GM10248 (cell line): ENCODE measurements at regions not wholly inside any gene's neighbourhood (a gene's known extent, or its start where the extent isn't known, plus 50 kb on each side); places are given as distances from the start of the nearest gene placed in this dataset.

Source experiments
- CTCF ChIA-PET: fragments of 300-600 bp; sonication (Branson Sonifier 250); formaldehyde crosslinking; extraction: SDS; loops from one replicate; lab custom pipeline; 2021; ENCODE audit warnings: antibody characterized with exemption; lab: Yijun Ruan, JAX
- POLR2A ChIA-PET: fragments of 350-650 bp; sonication (Branson Sonifier 250); formaldehyde crosslinking; extraction: SDS; loops from one replicate; lab custom pipeline; 2020; ENCODE audit warnings: antibody characterized with exemption; lab: Yijun Ruan, JAX
- DNase-seq: peaks from one replicate; pipeline ENCODE4 v3.0.0; 2012; ENCODE audit errors: extremely low spot score
- CTCF ChIP-seq: IDR thresholded peaks from 2 replicates; pipeline ENCODE4 v1.5.1; 2012; ENCODE audit warnings: mild to moderate bottlenecking, low read depth; ENCODE audit errors: extremely low read depth, missing control alignments, control extremely low read depth

DNA sequence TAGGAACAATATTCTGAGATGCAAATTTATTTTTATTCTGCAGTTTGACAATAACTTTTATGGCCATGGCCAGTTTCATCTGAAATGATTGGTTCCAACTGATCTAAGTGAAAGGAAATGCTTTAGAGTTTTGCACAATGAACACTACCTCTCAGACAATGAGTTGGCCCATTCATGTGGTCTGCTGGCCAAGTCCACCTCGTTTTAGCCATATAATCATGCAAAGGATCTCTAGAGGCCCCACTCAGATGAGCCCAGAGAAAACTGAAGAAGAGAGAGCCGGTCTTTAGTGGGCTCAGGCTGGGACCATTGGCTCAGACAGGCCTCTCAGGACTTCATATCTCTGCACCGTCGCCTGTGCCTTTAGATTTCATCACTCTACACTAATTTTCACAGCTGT lies 254.7 kb downstream of the MREG start:
- CTCF ChIA-PET: interaction anchor here (1.7 kb wide), 1 partner anchor 15 kb away, joined by 3 read pairs; no protein-coding TSS in a partner anchor
- no peak for DNase-seq
- POLR2A ChIA-PET: no interaction called here
- no peak for TF ChIP-seq CTCF

GRCh38 chr2:215756346-215756730 lies 257.0 kb downstream of the MREG start:
- no peak for DNase-seq
- CTCF ChIA-PET: no interaction called here
- POLR2A ChIA-PET: no interaction called here
- TF ChIP-seq CTCF: no peak

- ChIA-PET POLR2A (no interaction called here), CTCF (interaction anchor here (2.0 kb wide), 1 partner anchor 10 kb away, joined by 8 read pairs; no protein-coding TSS in a partner anchor)
- DNase-seq: no peak
- no peak for TF ChIP-seq CTCF
Measured at GRCh38 chr2:215755641-215756345, 257.6 kb downstream of the MREG start.

DNA sequence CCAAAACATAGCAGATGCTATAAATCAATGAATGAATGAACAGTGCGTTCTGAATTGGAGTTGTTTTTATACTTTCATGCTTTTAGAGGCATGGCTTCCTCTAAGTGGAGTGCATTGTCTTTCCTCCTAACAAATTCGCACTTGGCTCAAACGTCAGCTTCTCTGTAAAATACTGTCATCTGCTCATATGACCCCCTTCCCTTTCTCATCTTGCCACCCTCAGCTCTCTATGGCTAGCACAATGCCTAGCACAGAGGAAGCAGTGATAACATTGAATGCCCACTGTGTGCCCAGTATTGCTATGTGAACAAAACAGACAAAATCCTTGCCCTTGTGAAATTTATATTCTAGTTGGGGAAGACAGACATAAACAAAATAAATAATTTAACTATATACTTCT lies 258.8 kb downstream of the MREG start:
- ChIA-PET POLR2A (no interaction called here), CTCF (interaction anchor here (1.4 to 2.0 kb wide), 2 partner anchors 11 kb away, joined by 3 to 8 read pairs; no protein-coding TSS in a partner anchor)
- TF ChIP-seq CTCF: no peak
- no peak for DNase-seq

DNA sequence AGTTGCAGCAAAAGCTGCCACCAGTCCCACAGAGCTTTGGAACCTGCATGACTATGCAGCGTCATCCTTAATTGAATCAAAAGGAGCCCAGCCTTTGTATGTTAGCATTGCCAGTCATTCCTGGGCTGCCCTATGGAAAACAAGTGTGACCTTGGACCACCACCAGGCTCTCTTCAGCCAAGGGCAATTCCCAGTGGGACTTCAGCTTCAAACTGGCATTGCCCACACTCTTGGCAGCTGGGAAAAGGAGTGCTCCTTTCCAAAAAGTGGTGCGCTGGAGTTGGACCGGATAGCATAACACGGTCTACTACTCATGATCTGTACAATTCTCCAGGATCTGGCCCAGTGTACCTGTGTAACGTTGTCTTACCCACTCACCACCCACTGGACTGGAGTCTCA lies 259.5 kb downstream of the MREG start:
- TF ChIP-seq CTCF: no peak
- CTCF ChIA-PET: interaction anchor here (1.4 to 2.0 kb wide), 2 partner anchors 10 to 12 kb away, joined by 3 to 8 read pairs; no protein-coding TSS in a partner anchor
- POLR2A ChIA-PET: no interaction called here

DNA sequence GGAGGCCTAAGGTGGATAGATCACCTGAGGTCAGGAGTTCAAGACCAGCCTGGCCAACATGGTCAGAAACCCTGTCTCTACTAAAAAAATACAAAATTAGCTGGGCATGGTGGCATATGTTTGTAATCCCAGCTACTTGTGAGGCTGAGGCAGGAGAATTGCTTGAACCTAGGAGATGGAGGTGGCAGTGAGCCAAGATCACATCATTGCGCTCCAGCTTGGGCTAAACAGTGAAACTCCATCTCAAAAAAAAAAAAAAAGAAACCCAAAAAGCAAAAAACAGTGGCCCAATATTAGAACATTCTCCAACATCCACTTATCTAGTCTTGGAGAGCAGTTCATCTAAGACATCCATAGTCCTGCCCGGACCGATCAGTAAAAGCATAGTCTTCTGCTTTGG lies 260.4 kb downstream of the MREG start:
- CTCF ChIA-PET: interaction anchor here (1.4 kb wide), 1 partner anchor 9 kb away, joined by 3 read pairs; no protein-coding TSS in a partner anchor
- TF ChIP-seq CTCF: no peak
- no peak for DNase-seq
- POLR2A ChIA-PET: no interaction called here

More for the DNA sequence above, 259.5 kb downstream of the MREG start:
- DNase-seq: no peak
